GM18861 (cell line): ENCODE measurements at regions not wholly inside any gene's neighbourhood (a gene's known extent, or its start where the extent isn't known, plus 50 kb on each side); places are given as distances from the start of the nearest gene placed in this dataset.
A peak's percentile ranks its signal among the peaks of the same experiment; 100 is the strongest.

Experiments
- ATAC-seq: cut with Tn5 transposase; IDR thresholded peaks from one replicate; pipeline ENCODE4 v1.9.1; 2021; ENCODE audit not compliant: unreplicated experiment

DNA sequence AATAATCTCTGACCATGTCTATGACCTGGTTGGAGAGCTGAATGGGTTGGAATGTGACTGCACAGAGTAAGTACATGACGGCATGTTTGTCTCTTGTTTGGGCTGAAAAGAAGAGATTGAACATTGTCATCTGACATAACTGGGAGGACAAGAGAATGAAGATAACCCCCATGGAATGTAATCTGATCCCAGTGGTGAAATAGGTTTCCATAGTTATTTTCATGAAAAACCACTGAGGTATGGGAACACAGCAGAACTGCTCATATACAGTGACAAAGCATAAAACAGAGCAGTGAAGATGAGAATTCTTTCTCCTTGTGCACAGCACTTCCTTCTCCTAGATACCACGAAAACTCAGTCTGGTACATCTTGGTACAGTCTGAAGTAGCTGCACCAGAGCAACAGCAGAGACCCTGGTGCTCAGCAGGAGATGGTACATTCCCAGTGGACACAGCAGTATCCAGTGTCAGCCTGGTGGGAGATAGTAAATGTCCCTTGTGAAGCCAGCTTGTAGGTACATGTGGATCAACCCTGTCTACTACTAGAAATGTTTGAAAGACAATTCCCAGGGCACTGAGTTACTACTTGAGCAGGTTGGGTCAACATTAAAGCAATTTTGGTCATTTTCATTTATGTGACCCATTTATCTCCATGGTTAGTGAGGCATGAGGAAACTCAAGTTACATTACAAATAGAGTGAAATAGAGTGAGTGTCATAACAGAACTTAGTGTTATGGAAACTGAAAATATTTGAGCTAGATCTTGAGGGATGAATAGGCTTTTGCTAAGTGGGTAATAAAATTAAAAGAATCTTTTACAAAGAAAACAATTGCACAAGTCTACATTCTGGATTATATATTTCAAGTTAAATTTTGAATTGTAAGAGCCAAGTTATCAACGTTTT lies 178.3 kb downstream of the SUCNR1 start:
- ATAC-seq: peak; percentile 79

- ATAC-seq: no peak
These were observed 180.4 kb downstream of the SUCNR1 start for GRCh38 chr3:152053866-152054265.

DNA sequence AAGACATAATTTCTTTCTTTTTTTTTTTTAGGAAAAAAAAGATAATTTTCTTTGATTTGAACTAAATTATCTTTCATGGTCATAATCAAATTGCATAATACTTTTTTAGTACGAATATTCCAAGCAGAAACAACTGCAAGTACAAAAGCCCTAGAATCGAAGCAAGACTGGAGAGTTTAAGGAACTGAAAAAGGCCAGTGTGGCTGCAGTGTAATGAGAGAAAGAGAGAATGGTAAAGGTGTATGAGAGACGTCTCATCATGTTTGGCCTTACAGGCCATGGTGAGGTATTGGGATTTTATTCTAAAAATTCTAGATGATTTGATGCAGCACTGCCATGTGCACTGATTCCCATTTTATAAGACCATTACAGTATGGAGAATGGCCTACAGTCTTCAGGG lies 180.9 kb downstream of the SUCNR1 start:
- ATAC-seq: peak; percentile 58

GRCh38 chr3:152056073-152056472 lies 182.6 kb downstream of the SUCNR1 start:
- ATAC-seq: no peak

- ATAC-seq: no peak
These were observed 183.0 kb downstream of the SUCNR1 start for GRCh38 chr3:152056481-152056880.

DNA sequence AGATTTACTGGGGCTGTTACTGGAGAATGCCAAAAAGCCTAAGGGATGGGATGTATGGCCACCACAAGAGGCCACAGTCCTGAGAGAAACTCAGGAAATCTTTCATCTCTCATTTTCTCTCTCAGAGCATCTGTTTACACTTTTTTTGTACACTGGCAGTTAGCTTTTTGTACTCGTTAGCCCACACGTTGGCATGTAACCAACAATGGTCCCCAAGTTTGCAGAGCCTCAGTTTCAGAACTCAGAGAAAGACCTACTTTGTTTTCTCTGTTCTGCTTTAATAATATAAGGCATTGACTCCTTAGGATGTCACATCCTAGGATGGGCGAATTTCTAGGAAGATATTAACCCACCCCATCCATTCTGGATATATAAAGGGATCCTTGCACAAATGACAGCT lies 183.5 kb downstream of the SUCNR1 start:
- no peak for ATAC-seq

GRCh38 chr3:152058856-152059255 lies 185.4 kb downstream of the SUCNR1 start:
- ATAC-seq: no peak

DNA sequence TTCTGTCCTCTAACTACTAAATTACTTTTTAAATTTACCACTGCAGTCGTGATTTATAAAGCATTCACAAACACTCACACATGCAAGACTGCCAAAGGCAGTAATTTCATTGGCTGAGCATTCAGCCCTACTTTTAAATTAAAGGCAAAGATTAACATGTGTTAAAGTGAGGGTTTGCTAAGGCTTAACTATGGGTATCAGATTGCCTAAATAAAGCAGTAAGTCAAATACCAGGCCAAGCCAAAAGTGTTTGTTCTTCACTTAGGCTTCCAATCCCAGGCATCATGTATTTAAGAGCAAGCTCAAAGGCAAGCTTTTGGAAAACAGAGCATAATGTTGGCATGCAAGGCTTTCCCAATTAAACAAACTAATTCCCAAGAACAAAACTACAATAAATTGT lies 187.3 kb downstream of the SUCNR1 start:
- ATAC-seq: no peak

DNA sequence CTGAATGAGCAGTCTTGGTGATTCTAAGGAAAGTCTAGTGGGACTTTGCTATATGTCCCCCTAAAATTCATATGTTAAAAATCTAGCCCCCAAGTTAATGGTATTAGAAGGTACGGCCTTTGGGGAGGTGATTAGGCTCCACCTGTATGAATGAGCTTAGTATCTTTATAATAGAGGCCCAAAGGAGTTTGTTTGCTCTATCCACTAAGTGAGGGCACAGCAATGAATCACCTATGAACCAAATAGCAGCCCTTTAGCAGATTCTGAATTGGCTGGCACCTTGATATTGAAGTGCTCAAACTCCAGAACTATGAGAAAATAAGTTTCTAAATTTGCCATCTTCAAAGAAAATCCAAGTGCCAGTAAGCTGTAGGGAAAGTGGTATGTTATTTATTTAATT lies 187.9 kb downstream of the SUCNR1 start:
- no peak for ATAC-seq

DNA sequence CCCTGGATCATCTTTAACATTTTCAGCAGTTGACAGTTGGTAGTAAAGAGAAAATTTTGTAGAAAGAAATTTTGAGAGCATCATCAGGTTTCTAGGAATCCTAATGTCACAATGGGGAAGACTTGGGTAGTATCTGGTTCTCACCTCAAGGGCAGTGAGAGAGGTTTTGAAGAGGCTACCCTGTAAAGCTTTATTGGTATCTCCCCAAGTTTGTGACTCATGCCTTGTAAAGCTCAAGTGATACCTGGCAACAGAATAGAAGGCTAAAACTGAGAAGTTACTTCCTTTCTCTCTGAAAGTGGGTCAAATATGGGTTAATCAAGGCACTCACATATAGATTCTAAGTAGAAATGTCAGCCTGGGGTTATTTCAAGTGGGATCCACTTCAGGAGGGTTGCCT lies 196.4 kb downstream of the SUCNR1 start:
- ATAC-seq: no peak

GRCh38 chr3:152071315-152071714 lies 197.4 kb upstream of the MBNL1 start:
- ATAC-seq: no peak

DNA sequence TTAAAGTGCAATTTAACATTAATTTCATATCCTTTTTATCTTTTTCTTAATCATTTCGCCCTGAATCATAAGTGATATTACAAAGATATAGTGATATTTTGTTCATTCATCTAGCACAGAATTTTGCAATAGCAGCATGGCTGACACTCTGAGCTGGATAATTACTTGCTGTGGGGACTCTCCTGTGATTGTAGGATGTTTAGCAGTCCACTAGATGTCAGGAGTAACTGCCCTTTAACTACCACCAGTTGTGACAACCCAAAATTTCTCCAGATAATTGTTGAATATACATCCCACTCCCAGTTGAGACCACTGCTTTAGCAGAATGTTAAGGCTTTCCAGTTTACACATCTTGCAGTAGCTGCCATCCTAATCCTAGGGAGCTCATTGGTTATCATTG lies 196.8 kb upstream of the MBNL1 start:
- ATAC-seq: no peak

DNA sequence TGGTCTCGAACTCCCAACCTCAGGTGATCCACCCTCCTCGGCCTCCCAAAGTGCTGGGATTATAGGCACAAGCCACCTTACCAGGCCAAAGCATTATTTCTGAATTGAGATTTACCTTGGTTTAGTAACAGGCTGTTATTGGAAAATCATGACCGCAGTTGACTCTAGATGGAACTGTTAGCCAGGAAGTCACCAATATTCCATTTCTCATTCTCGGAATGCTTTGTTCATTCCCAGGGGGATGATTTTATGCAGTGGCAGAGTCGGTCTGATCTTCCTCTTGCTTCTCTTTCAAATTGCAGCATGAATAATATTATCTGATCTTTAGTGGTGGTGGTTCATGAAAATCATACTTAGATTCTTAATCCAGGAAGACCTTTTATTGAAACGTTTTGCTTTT lies 195.5 kb upstream of the MBNL1 start:
- ATAC-seq: no peak

DNA sequence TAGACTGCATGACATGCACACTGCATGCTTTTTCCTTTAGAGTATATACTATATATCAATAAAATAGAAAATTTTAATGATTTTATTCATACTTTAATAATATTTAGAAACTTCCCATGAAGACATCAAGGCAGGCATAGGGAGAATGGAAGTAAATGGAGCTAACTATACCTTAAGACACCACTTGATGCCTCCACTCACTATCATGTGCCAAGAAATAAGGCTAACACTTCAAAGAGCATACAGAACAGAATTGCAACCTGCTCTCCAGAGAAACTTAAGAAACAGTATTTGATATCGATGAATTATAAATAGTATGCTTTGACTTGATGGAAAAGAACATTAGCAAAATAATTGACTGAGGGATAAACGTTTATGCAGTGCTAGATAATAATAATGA lies 192.6 kb upstream of the MBNL1 start:
- ATAC-seq: no peak

DNA sequence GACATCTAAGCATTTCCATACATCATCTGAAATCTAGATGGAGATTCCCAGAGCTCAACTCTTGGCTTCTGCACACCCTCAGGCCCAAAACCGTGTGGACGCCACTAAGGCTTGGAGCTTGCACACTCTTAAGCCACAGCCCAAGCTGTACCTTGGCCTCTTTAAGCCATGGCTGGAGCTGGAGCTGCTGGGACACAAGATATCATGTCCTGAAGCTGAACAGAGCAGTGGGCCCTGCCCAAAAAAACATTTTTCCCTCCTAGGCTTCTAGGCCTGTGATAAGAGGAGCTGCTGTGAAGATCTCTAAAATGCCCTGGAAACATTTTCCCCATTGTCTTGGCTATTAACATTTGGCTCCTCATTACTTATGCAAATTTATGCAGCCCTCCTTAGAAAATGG lies 188.7 kb upstream of the MBNL1 start:
- no peak for ATAC-seq

GRCh38 chr3:152083135-152083534 lies 185.6 kb upstream of the MBNL1 start:
- no peak for ATAC-seq

GRCh38 chr3:152084441-152085158 lies 184.1 kb upstream of the MBNL1 start:
- ATAC-seq: no peak

DNA sequence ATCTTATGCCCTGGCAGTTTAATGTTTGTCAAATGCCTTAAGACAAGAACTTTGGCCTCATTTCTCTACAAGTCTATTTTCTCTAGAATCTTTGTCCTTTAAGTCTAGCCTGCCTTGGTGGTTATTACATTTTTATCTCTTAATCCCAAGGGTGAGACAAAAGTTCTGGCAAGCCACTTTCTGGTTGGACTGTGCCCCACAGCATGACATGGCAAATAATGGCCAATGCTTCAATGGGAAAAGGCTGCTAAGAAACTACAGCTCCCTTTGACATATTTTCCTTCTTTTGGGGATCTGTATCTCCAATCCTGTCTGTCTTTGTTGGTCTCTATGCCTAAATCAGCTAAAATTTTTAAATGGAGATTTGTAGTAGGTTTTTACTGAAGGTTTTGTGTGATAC lies 181.6 kb upstream of the MBNL1 start:
- ATAC-seq: no peak

GRCh38 chr3:152089528-152089927 lies 179.2 kb upstream of the MBNL1 start:
- ATAC-seq: no peak

- no peak for ATAC-seq
These were observed 177.0 kb upstream of the MBNL1 start for GRCh38 chr3:152091725-152092124.

- no peak for ATAC-seq
These were observed 174.8 kb upstream of the MBNL1 start for GRCh38 chr3:152093901-152094300.

DNA sequence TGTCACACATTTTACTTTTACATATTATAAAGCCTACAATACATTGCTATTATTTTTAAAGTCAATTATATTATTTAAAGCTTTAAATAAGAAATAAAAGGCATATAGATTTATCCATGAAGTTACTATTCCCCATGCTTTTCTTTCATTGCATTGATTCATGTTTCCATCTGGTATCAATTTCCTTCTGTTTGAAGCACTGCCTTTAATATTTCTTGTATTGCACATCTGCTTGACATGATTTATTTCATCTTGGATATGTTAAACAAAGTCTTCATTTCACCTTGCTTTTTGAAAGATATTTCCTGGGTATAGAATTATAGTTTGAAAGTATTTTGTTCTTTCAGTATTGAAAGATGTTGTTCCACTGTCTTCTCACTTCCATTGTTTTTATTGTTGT lies 174.3 kb upstream of the MBNL1 start:
- ATAC-seq: no peak
